ENCODE measurements at regions not wholly inside any gene's neighbourhood (a gene's known extent, or its start where the extent isn't known, plus 50 kb on each side); places are given as distances from the start of the nearest gene placed in this dataset.

DNA sequence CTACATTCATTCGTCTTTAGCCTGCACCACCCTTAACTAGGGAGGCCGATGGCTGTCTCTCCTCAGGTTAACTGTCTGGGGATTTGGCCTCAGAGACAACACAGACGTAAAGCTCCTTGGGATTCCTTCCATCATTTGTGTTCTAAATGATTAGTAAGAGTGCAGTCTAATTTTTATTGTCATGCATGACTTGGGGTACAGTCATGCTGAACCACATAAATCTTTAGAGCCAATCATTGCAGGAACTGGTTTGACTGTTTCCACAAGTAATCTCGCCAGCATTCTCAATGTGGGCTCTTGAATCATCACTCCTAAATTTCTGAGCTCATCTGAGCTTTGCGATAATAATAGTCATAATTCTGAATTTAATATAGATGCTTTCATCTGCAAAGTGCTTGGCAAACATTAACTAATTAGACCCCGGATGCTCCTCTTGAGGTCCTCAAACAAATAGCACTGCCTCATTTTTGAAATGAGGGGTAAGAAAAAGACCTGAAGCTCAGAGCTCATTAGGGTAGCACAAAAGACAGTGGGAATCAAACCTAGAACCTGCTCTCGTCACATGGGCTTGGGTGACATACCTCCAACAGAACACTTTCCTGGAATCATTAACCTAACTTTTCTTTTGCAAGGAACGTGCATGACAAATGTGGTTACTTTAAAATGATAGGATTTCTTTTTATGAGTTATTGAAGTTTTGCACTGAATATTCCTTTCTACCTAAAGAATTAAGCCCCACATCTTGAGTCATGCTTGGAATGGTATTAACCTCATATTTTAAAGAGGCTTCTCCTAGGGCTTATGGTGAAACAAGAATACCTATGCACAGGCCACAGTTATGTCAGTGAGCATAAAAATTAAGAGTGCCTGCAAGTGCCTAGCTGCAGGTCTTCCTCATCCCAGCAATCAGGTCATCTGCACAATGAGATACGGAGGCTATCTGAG is 118.9 kb upstream of the NRP1 start:
- DNase-seq = no peak

GRCh38 chr10:33448421-33449140 is 114.1 kb upstream of the NRP1 start:
- no peak for DNase-seq

DNA sequence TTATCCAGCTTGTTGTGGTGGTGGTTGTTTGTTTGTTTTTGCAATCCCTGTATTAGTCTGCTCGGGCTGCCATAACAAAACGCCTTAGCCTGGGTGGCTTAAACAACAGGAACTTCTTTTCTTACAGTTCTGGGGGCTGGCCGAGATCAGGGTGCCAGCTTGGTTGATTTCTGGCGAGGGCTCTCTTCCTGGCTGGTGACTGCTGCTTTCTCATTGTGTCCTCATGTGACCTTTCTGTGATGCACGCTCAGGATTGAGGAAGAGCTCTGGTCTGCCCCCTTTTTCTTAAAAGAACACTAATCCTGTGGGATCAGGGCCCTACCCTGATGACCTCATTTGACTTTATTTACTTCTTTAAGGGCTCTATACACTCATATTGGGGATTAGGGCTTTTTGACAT is 107.1 kb upstream of the NRP1 start:
- DNase-seq = no peak

DNA sequence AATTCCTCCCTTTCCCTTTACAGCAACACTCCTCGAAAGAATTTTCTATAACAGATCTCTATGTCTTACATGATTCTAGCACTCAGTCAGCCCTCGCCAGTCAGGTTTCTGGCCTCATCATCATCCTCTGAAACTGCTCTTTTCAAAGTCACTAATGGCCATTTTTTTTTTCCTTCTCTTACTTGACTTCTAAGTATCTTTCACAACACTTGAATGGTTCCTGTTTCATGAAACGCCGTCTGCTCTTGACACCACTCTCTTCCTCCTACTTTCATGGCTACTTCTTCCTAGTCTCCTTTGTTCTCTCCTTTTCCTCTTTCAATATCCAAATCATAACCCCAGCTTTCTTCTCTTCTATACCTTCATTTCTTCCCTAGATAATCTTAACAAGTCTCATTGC is 100.5 kb upstream of the NRP1 start:
- no peak for DNase-seq

GRCh38 chr10:33428682-33429081 is 94.2 kb upstream of the NRP1 start:
- DNase-seq = no peak

DNA sequence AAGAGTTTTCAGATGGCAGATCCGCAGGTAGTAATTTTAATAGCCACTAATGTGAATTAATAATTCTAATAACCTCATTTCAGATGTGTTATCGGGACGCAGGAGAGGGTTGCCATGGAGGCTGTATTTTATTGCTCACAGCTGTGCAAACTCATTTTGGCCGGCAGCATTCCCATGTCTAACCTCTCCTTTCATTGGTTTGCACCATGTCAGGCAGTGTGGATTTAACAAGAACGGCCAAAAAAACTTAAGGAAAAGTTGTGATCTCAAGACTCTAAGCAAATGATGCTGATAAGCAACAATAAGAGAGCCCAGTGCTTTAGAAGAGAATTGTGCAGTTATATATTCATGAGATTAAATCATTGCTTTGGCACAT is 88.7 kb upstream of the NRP1 start:
- DNase-seq = no peak

DNA sequence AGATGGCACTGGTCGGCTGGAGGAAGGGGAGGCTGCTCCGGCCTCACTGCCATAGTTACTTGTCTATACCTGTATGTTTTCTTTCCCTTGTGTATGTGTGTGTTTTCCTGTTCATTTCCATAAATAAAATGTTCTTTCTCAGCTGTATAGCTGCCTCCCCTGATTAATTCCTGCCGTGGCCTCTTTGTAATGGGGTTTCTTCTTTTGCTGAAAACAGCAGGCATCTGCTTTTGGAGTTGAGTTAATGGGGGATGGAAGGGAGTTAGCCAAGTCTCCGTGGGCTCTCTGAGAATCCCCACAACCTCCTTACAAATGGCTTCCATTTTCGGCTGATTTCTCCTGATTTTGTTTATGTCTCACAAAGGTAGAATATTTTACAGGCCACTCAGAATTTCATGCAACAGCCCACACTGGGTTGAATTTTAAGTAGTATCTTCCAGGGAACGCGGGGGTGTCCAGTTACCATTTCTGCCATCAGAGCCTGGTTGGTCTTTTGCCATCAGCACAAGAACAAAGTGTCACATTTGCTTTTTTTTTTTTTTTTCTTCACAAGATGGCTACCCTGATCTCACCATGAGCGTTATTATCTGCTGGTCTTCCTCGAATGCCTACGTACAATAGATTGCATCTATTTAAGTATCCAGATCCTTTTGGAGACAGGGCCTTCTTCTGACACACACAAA is 88.1 kb upstream of the NRP1 start:
- no peak for DNase-seq

DNA sequence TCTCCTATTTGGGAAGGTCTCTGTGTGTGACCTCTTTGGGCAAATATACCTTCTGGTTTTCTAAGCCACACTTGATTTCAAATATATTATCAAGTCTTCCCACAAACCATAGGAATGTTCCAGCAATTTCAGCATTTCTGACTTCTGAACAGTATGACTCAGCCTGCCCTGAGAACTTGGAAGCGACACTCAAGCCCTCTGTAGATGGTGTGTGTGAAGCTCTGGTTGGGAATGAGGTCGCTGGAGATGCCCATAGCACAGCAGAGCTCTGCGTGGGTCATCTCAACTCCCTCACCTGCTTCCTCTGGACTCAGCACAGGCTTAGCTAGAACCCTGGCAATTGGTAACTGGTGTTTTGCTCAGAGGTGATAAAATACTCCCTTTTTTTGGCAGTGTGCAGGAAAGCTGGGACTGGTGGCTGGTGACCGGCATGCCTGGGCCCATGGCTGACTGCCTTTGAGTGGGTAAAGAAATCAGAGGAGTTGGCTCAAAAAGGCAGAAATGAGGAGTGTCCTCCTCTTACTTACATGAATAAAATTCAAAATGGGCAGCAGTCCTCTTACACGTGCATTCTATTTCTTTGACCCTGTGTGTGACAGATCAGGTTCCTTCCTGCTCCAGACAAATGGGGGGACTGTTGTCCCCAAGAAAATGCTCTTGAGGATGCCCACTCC is 87.5 kb upstream of the NRP1 start:
- no peak for DNase-seq

DNA sequence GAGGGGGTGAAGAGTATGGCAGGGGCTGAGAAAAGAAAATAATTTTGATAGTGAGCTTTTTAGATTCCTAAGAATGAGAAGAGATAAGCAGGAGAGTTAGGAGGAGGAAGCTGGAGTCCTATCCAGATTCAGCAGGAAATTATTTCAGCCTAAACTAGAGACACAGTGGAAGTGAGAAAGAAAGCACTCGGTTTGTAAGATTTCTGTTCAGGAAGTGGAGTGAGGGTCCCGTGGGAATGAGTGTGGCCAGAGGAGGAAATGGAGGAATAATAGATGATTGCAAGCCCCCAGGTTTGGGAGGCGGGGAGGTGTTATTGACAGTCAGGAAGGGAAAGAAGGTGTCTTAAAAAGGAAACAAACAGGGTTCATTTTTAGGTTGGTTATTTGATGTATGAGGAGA is 84.8 kb upstream of the NRP1 start:
- DNase-seq = no peak

DNA sequence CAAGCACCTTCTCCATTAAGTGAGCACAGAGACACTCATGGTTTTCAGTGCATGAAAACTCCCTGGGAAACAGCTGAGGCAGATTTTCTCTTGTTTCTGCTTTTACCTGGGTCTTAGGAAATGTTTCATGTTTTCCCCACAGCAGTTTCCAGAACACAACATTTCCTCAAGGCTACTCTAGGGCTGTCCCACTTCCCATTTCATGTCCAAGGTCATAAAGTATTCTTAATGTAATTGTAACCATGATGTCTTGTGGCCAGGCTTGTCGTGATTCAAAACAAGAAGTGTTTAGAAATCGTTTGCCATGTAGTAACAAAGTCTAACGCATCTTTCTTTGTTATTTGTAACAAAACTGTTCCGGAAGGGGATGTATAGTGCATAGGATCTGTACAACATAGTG is 83.8 kb upstream of the NRP1 start:
- no peak for DNase-seq

DNA sequence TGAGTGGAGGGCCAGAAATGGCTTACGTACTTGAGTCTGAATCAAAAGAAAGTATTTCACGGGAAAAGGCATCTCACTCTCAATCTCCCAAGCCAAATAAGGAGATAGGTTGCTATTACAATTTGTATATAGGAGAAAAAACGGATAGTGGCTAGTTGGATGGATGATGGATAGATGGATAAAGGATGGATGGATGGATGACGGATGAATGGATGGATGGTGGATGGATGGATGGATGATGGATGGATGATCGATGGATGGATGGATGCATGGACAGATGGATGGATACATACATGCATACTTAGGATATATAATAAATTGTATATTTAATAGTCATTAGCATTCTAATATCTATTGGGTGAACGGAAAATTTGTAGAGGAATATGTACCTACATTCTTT is 82.2 kb upstream of the NRP1 start:
- DNase-seq = no peak

GRCh38 chr10:33416209-33416608 is 81.7 kb upstream of the NRP1 start:
- DNase-seq = no peak

- DNase-seq = no peak
Measured at GRCh38 chr10:33414841-33415240, 80.4 kb upstream of the NRP1 start.

DNA sequence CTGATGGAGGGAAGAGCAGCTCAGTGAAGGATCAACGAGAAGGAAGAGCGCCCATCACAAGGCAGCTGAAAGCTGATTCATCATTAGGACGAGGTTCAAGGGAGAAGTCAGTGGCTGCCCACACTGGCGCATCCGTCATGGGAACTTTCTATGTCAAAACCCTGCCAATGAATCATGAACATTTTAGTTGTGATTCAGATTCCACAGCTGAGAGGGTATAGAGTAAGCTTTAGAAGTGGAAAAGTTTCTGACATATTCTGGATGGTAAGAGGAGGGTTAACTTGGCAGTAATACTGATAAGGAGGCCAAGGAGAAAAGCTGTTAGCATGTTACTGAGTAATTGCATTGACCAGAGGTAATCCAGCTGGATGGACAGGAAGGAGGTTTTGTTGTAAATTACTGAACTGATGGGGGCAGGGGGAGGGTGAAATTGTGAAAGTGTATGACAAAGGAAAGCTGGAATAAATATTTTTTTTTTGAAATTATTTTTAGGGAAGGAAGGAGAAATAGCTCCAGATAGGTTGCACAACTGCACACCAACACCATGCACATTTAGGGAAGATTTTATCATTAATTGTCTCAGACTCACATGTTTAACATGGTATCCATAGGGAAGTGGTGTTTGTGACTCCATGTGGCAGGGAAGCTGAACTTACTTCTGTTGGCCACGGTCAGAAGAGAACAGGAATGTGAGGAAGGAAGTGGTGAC is 78.3 kb upstream of the NRP1 start:
- DNase-seq = no peak

- DNase-seq = no peak
Measured at GRCh38 chr10:33412241-33412640, 77.8 kb upstream of the NRP1 start.

GRCh38 chr10:33410860-33411234 is 76.4 kb upstream of the NRP1 start:
- DNase-seq = no peak

DNA sequence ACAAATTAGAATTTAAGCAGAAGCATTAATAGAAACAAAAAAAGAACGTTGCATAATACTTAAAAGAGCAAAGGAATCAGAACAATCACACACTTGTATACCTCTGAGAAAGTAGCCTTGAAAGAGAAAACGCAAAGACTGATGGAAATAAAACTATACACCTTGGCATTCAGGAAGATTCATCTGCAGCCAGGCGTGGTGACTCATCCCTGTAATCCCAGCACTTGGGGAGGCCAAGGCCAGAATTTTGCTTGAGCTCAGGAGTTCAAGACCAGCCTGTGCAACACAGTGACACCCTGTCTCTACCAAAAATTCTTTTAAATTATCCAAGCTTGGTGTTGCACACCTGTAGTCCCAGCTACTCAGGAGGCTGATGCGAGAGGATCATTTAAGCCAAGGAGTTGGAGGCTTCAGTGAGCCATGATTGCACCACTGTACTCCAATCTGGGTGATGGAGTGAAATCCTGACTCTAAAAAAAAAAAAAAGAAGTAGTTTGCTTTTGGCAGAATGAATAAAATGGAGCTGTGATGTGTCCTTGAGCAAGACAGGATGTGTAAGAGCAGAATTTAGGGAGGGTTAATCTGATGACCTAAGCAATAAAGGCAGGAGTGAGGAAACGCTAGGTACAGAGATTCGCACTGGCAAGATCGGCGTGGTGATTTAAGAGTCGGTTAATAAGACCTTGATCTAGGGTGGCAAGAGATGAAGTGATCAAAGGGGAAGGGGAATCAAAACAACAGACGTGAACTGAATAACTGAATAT is 75.8 kb upstream of the NRP1 start:
- DNase-seq = no peak

DNA sequence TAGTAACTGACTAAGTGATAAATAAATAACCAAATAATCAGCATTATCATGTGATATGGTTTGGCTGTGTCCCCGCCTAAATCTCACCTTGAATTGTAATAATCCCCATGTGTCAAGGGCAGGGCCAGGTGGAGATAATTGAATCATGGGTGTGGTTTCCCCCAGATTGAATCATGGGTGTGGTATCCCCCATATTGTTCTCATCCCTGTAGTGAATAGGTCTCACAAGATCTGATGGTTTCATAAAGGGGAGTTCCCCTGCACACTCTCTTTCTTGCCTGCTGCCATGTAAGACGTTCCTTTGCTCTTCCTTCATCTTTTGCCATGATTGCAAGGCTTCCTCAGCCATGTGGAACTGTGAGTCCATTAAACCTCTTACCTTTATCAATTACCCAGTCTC is 72.1 kb upstream of the NRP1 start:
- no peak for DNase-seq

GRCh38 chr10:33402220-33403073 is 68.0 kb upstream of the NRP1 start:
- no peak for DNase-seq

- DNase-seq = no peak
Measured at GRCh38 chr10:33401300-33401699, 66.8 kb upstream of the NRP1 start.

- no peak for DNase-seq
Measured at GRCh38 chr10:33398796-33399195, 64.3 kb upstream of the NRP1 start.

Measured in stimulated activated naive CD4-positive, alpha-beta T cell treated with Interleukin-2 at 50 U/mL for 16 hours (primary cell).